AG10803 (cell line): ENCODE measurements at regions not wholly inside any gene's neighbourhood (a gene's known extent, or its start where the extent isn't known, plus 50 kb on each side); places are given as distances from the start of the nearest gene placed in this dataset.

Experiments used
- DNase-seq: peaks from one replicate; pipeline ENCODE4 v3.0.0; 2010; ENCODE audit warnings: low read depth
- H3K4me3 ChIP-seq: 2 replicates; pipeline ENCODE4 v1.5.1; 2011; ENCODE audit warnings: mild to moderate bottlenecking, low read length, control low read depth
- CTCF ChIP-seq: conservative IDR thresholded peaks from 2 replicates; pipeline ENCODE4 v1.5.1; 2011; ENCODE audit warnings: mild to moderate bottlenecking, low read length, control low read depth, inconsistent platforms

- no peak for DNase-seq
Observed at GRCh38 chr20:11195169-11195568, 521.4 kb upstream of the JAG1 start.

GRCh38 chr20:11195899-11196558 lies 522.2 kb upstream of the JAG1 start:
- DNase-seq: peak; percentile 42
- H3K4me3 ChIP-seq: no peak overlapping the region
- no peak for TF ChIP-seq CTCF

More at GRCh38 chr20:11195169-11195568, 521.4 kb upstream of the JAG1 start:
- no peak overlapping the region for H3K4me3 ChIP-seq
- no peak for TF ChIP-seq CTCF

GRCh38 chr20:11197851-11198250 lies 524.1 kb upstream of the JAG1 start:
- DNase-seq: no peak
- no peak overlapping the region for H3K4me3 ChIP-seq
- no peak for TF ChIP-seq CTCF

GRCh38 chr20:11200423-11200822 lies 526.6 kb upstream of the JAG1 start:
- TF ChIP-seq CTCF: no peak
- no peak for DNase-seq
- no peak overlapping the region for H3K4me3 ChIP-seq

GRCh38 chr20:11204926-11205768 lies 531.3 kb upstream of the JAG1 start:
- TF ChIP-seq CTCF: peak; percentile 98
- DNase-seq: peak; percentile 66
- no peak overlapping the region for H3K4me3 ChIP-seq

DNA sequence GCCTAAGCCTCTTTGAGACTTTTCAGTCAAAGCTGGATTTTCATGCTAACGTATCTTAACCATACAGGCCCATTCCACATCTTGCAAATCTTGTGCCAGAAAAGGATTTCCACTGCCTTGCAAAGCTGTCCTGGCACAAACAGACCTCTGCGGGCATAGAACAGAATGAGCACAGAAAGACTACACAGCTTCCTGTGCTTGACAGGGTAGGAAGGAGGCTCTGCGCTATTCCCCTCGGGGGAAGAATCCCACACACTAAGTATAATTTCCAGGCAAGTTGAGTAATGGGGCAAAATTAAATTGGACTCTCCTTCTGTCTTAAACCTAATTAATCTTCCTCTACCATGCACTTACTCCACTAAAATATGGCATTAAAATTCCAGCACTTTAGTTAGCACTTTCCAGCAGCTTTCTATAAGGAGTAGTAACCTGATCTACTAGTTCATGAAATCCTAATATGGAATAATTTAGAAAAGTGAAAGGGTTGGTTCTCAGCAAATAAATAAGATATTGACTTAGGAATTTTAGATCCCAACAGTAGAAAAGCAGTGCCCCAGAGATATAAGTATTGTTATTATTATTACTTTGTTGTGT lies 532.1 kb upstream of the JAG1 start:
- no peak overlapping the region for H3K4me3 ChIP-seq
- no peak for TF ChIP-seq CTCF
- DNase-seq: no peak
